GM18858 (cell line): ENCODE measurements at regions not wholly inside any gene's neighbourhood (a gene's known extent, or its start where the extent isn't known, plus 50 kb on each side); places are given as distances from the start of the nearest gene placed in this dataset.
"Not testable (repeated sequence)": the region's sequence is repeated elsewhere in the genome, so short reads cannot be mapped to it uniquely, and the experiment has no call there.

Experiments used
- ATAC-seq: cut with Tn5 transposase; IDR thresholded peaks from one replicate; pipeline ENCODE4 v1.9.1; 2021; ENCODE audit not compliant: unreplicated experiment

- ATAC-seq: no peak
Observed at GRCh38 chr2:76073992-76074604, 363.4 kb upstream of the GCFC2 start.

DNA sequence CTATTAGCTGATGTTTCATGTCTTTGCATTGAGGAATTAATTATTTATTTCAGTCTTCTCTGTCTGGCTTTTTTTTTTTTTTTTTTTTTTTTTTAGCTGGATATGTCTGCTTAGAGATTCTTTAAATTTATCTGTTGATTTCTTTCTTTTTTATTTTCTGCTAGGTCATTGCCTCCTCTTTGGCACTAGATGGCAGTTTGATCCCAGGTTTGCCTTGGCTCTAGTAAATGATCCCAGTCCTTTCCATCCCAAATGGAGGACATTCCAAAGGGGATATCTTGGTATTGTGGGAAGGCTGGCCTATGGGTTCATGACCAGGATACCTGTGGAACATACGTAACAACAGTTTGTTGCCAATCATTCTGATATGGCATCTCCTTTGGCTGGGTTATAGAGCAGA lies 339.5 kb upstream of the GCFC2 start:
- ATAC-seq: no peak

DNA sequence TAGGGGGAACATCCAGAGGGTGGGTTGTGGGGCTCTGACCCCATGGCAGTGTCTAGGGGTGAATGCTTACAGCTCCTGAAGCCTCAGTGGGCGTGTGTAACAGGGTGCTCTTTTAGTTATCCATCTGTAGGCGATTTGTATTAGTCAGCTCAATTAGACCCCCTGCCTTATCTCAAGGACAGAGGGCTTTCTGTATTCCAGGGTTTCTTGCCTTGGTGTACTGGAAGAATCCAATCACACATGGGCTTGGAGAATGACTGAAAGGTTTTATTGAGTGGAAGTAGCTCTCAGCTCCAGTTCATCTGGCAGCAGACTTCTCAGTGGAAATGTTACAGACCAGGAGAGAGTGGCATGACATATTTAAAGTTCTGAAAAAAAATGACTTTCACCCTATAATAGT lies 334.0 kb upstream of the GCFC2 start:
- ATAC-seq: no peak

DNA sequence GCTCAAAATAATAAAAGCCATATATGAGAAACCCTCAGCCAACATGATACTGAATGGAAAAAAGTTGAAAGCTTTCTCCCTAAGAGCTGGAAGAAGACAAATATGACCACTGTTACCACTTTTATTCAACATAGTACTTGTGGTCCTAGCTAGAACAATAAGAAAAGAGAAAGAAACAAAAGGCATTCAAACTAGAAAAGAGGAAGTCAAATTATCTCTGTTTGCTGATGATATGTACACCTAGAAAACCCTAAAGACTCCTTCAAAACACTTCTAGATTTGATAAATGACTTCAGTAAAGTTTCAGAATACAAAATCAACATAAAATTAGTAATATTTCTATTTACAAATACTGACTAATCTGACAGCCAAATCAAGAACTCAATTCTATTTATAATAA lies 328.8 kb upstream of the GCFC2 start:
- ATAC-seq: no peak

DNA sequence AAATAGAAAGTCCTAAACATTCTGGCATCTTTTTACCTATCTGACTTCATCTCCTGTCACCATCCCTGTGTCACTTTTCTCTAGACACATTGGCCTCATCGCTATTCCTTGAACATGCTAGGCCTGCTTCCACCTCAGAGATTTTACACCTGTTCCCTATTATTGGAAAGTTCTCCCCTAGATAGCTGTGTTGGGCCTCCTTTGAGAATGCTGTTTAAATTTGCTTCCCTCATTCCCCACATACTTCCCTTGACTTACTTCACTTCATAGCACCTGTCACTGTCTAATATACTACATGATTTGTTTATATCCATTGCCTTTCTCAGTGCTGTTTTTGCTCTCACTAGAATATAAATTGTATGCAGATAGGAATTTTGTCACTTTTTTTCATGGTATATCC lies 317.0 kb upstream of the GCFC2 start:
- ATAC-seq: no peak

GRCh38 chr2:76019128-76019527 lies 308.4 kb upstream of the GCFC2 start:
- no peak for ATAC-seq

GRCh38 chr2:76009484-76009883 lies 298.8 kb upstream of the GCFC2 start:
- no peak for ATAC-seq

DNA sequence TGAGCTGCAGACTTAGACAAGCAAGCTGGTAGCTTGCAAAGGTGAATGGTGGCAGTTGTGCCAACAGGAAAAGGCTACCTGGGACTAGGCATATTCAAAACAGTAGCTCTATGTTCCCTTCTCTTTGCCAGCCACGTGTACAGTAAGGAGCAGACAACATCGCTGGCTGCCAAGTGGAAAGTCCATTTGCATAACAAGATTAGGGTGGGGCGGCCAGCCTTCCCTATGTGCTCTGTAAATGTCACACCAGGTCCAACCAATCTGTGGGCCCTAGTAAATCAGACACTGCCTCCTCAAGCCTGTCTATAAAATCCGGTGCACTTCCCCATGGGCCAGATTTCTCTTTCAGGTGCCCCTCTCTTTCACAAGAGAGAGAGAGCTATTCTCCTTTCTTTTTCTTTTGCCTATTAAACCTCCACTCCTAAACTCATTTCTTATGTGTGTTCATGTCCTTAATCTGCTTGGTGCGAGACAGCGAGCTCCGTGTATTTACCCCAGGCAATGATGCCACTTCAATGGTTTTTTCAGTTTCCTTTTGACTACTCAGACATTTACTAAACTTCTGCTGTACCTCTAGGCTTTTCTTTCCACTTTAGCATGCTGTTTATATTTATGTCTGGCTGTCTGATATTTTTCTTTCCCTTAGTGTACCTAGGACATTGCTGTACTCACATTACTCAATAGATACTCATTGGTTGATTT lies 297.4 kb upstream of the GCFC2 start:
- peak; percentile 83 for ATAC-seq

DNA sequence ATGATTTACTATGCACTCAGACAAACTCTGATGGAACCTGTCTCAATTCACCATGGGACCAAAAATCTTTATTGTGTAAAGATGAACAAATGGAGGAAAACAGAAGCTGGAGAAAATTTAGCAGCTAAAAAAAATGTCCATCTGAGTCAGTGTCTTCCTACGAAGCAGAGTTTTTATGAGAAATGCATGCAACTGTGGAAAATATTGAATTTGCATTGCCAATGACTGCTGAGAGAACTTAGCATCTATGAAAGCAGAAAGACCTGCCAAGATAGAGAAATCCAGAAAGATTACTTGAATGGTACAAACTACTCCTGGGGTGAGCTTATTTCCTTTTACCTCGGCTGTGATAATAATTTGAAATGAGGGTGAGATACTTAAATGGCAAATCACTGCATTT lies 289.7 kb upstream of the GCFC2 start:
- ATAC-seq: no peak

- ATAC-seq: no peak
Observed at GRCh38 chr2:75998451-75998850, 287.7 kb upstream of the GCFC2 start.

- no peak for ATAC-seq
Observed at GRCh38 chr2:75994759-75995158, 284.0 kb upstream of the GCFC2 start.

DNA sequence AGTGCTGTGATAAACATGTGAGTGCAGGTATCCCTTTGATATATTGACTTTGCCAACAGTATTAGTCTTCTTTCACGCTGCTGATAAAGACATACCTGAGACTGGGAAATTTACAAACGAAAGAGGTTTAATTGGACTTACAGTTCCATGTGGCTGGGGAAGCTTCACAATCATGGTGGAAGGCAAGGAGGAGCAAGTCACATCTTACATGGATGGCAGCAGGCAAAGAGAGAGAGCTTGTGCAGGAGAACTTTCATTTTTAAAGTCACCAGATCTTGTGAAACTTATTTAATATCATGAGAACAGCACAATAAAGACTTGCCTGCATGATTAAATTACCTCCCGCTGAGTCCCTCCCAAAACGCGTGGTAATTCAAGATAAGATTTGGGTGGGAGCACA lies 277.9 kb upstream of the GCFC2 start:
- not testable (repeated sequence) for ATAC-seq

DNA sequence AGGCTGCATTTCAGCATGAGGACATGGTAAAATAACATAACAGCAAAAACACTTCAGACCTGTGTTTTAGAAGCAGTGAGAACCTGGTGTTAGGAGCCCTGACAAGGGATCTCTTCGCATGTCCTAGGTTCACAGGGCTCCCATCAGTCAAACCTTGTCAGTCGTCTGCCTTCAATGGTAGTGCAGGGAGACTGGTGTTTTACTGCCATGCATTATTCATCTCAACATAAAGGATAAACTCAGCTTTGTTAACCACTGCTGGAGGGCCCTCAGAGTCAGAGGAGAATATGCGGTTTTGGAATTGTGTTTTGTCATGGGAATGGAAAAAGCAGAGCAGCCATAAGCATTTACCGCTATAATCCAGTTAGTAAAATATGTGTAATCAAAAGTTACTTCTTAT lies 275.9 kb upstream of the GCFC2 start:
- no peak for ATAC-seq

DNA sequence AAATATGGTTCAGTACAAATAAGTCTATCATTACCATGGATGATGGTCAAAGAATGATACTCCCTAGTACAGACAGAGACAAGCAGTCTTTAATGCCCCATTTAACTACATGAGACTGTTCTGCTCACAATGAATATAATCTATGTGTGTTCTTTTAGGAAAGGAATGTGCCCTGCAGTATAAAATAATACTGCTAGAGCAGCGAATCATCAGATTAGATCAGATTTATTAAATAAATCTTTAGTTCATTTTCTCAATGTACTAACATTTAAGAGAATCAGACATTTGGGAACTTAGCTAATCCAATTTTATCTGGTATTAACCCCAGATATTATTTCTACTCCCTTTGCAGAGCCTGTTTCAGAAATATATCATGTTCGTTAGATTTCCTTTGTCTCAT lies 272.0 kb upstream of the GCFC2 start:
- no peak for ATAC-seq

- no peak for ATAC-seq
Observed at GRCh38 chr2:75964646-75965045, 253.9 kb upstream of the GCFC2 start.

DNA sequence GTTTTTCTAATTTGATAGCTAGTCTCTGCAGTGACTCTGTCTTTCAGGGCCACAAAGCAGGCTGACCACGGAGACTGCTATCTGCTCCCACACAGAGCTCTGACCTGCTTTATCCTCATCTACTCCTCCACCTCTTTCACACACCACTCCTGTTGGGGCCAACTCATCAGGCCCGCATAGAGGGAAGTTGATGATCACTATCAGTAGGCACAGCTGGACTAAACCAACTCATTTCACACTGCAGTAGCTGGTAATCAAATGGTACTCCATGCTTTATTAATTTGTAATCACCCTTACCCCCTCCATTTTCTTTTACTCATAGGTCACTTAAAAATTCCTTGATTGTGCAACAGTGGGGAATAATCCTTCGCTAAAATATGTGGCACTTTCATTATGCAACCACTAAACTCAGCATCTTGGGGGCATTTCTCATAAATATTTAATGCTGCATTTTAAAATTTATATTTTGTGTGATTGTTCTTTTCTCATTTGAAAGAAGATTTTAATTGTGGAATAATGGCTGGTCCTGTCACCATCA lies 249.8 kb upstream of the GCFC2 start:
- ATAC-seq: no peak

GRCh38 chr2:75959724-75960471 lies 249.2 kb upstream of the GCFC2 start:
- no peak for ATAC-seq

DNA sequence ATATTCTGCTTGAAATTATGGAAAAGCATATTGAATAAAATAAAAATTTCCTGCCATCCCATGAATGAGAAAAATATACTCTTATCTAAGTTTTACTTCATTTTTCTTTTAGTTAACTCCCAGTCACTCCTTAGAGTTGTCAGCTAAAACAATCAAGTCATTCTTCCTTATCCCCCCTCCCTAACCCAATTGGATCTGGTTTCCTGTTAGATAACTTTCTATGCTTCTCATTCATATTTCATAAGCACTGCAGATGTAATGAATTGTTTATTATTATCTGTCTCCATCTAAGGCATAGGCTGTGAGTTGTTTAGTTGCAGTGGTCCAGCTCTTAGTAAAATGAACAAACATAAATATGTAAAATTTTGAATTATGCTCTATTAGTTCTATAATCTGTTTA lies 244.0 kb upstream of the GCFC2 start:
- ATAC-seq: no peak

- ATAC-seq: no peak
Observed at GRCh38 chr2:75952173-75952572, 241.5 kb upstream of the GCFC2 start.

DNA sequence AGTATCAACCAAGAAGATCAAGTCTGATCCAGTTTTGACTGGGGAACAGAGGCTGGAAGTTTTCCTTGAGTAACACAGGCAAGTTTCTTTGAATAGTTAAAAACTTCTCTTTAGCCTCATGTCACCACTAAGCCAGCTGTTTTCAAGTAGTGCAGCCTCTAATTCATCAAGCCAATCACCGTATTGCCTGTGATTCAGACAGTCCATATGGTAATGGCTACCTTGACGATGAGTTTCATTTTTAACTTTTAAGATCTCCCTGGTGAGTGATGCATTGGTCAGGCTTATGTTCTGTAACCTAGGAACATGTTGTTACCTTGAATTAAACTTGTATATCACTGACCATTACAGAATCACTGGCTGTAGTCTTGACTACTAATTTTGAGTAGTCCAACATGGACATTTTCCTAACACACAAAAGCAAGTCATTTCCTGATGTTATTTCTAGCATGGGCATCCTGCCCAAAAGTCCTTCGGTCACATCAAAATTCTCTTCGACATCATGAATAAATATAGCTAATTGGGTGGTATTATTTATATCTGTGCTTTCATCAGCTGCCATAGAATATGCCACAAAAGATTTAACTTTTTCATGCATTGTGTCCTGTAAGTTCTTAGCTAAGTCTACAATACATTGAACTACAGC lies 238.8 kb upstream of the GCFC2 start:
- ATAC-seq: no peak

DNA sequence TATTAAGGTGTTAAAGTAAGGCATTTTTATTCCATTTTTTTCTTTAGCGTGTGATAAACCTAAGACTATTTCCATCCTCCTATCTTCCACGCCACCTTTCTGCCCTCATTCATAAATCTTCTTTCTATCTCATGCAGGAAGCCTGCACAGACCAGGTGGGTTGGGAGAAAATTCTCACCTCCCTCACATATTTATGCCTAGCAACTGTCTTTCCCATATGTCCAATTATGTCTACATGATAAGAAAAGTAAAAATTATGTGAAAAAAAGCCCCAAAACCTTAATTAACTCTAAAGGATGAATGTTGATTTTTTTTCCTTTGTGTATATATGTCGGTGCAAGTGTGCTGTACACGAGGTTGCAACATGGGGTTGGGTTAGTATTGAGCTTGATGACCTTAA lies 225.6 kb upstream of the GCFC2 start:
- ATAC-seq: no peak

GRCh38 chr2:75932996-75933395 lies 222.3 kb upstream of the GCFC2 start:
- no peak for ATAC-seq
